ENCODE measurements at regions not wholly inside any gene's neighbourhood (a gene's known extent, or its start where the extent isn't known, plus 50 kb on each side); places are given as distances from the start of the nearest gene placed in this dataset.

DNA sequence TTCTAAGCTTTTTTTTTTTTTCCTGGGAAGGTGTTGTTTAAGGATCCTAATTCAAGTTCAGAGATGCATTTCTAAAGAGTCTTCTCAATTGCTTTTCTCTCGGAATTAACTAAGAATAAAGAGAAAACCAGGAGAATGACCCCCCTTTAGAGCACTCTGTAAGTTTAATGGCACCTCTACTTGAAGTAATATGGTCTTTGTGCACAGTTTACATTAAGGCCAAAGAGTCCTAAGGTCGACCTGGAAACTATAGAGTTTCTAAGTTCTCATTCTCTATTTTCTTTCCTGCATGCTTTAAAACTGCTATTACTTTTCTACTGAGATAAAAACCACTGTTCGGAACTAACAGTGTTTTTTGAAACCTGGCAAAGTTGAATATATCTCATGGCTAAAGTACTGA, 923.1 kb upstream of the CDH10 start:
- Histone ChIP-seq H3K4me3 (ENCODE audit: low read depth, low read length, poor library complexity, severe bottlenecking) (no peak overlapping the region), H3K79me2 (ENCODE audit: insufficient read depth, low read depth, low read length) (no peaks in the 10 kb centered on the region), H3K36me3 (ENCODE audit: insufficient read depth, low read length) (no peaks in the 10 kb centered on the region), H4K20me1 (ENCODE audit: insufficient read depth, low read length) (no peaks in the 10 kb centered on the region), H3K4me1 (ENCODE audit: insufficient read depth, low read length, poor library complexity, severe bottlenecking) (no peaks in the 10 kb centered on the region), H3K9me2 (ENCODE audit: insufficient read depth, low read length) (no peaks in the 10 kb centered on the region), H3K27ac (ENCODE audit: low read depth, low read length, poor library complexity, severe bottlenecking) (no peak overlapping the region), H2AFZ (ENCODE audit: low read length) (no peak overlapping the region), H3K4me2 (ENCODE audit: low read length) (no peak overlapping the region), H3K9me3 (ENCODE audit: low read length) (0 out of 2 replicates have a peak, but pooled peaks cover 4% of the 10 kb centered on the region)
- no TSS peak for BruUV-seq (replicated peaks)
- intact Hi-C loops (cut with micrococcal nuclease; ENCODE audit: unreplicated experiment) = no loop called here
- POLR2A ChIA-PET = interaction anchor here (0.6 to 1.4 kb wide), 2 partner anchors 11 kb away, joined by 3 to 4 read pairs; no protein-coding TSS in a partner anchor
- CTCF ChIA-PET (ENCODE audit: unreplicated experiment) = no interaction called here
- TF ChIP-seq EZH2phosphoT487 (IDR thresholded peaks at IDR 0.05; ENCODE audit: borderline replicate concordance, low read depth, low read length) = no peak
- TF ChIP-seq, protein P1, sequence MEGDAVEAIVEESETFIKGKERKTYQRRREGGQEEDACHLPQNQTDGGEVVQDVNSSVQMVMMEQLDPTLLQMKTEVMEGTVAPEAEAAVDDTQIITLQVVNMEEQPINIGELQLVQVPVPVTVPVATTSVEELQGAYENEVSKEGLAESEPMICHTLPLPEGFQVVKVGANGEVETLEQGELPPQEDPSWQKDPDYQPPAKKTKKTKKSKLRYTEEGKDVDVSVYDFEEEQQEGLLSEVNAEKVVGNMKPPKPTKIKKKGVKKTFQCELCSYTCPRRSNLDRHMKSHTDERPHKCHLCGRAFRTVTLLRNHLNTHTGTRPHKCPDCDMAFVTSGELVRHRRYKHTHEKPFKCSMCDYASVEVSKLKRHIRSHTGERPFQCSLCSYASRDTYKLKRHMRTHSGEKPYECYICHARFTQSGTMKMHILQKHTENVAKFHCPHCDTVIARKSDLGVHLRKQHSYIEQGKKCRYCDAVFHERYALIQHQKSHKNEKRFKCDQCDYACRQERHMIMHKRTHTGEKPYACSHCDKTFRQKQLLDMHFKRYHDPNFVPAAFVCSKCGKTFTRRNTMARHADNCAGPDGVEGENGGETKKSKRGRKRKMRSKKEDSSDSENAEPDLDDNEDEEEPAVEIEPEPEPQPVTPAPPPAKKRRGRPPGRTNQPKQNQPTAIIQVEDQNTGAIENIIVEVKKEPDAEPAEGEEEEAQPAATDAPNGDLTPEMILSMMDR (conservative IDR thresholded peaks at IDR 0.05; ENCODE audit: low read length) = no peak
- DNase-seq (ENCODE audit: low spot score) = no peak

DNA sequence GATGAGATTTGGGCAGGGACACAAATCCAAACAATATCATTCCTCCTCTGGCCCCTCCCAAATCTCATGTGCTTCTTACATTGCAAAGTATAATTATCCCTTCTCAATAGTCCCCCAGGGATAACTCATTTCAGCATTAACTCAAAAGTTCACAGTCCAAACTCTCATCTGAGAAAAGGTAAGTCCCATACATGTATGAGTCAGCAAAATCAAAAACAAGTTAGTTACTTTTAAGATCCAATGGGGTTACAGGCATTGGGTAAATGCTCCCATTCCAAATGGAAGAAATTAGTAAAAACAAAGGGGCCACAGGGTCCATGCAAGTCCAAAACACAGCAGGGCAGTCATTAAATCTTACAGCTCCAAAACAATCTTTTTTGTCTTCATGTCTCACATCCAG, 917.9 kb upstream of the CDH10 start:
- no peaks in the 10 kb centered on the region for H3K4me1 ChIP-seq (ENCODE audit: insufficient read depth, low read length, poor library complexity, severe bottlenecking)
- H2AFZ ChIP-seq (ENCODE audit: low read length) = no peak overlapping the region
- no TSS peak for BruUV-seq (replicated peaks)
- no peaks in the 10 kb centered on the region for H3K36me3 ChIP-seq (ENCODE audit: insufficient read depth, low read length)
- H3K9me3 ChIP-seq (ENCODE audit: low read length) = no peaks in the 10 kb centered on the region
- H4K20me1 ChIP-seq (ENCODE audit: insufficient read depth, low read length) = no peaks in the 10 kb centered on the region
- intact Hi-C loops (cut with micrococcal nuclease; ENCODE audit: unreplicated experiment) = no loop called here
- no peaks in the 10 kb centered on the region for H3K79me2 ChIP-seq (ENCODE audit: insufficient read depth, low read depth, low read length)
- no peak overlapping the region for H3K4me2 ChIP-seq (ENCODE audit: low read length)
- CTCF ChIA-PET (ENCODE audit: unreplicated experiment) = no interaction called here
- DNase-seq (ENCODE audit: low spot score) = no peak
- TF ChIP-seq, protein P1 (conservative IDR thresholded peaks at IDR 0.05; ENCODE audit: low read length) = no peak
- no peak for TF ChIP-seq EZH2phosphoT487 (IDR thresholded peaks at IDR 0.05; ENCODE audit: borderline replicate concordance, low read depth, low read length)
- POLR2A ChIA-PET = no interaction called here
- H3K27ac ChIP-seq (ENCODE audit: low read depth, low read length, poor library complexity, severe bottlenecking) = no peak overlapping the region
- H3K4me3 ChIP-seq (ENCODE audit: low read depth, low read length, poor library complexity, severe bottlenecking) = no peak overlapping the region
- H3K9me2 ChIP-seq (ENCODE audit: insufficient read depth, low read length) = no peaks in the 10 kb centered on the region

DNA sequence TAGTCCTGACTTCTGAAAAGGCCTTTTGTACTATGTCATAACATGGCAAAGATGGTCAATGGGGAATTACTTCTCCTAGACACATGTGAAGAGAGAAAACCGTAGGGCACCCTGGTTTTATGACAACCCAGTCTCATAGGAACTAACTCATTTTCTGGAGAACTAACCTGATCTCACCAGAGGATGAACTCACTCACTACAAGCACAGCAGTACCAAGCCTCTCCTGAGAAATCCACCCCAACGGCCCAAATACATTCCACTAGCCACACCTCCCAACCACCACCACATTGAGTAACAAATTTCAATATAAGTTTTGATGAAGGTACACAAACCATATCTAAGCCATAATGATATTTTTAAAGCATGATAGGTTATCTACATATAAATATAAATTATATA, 909.3 kb upstream of the CDH10 start:
- H3K4me1 ChIP-seq (ENCODE audit: insufficient read depth, low read length, poor library complexity, severe bottlenecking) = no peaks in the 10 kb centered on the region
- no peaks in the 10 kb centered on the region for H3K36me3 ChIP-seq (ENCODE audit: insufficient read depth, low read length)
- no peak overlapping the region for H3K27ac ChIP-seq (ENCODE audit: low read depth, low read length, poor library complexity, severe bottlenecking)
- intact Hi-C loops (cut with micrococcal nuclease; ENCODE audit: unreplicated experiment) = no loop called here
- no peak overlapping the region for H2AFZ ChIP-seq (ENCODE audit: low read length)
- POLR2A ChIA-PET = no interaction called here
- no peak overlapping the region for H3K4me3 ChIP-seq (ENCODE audit: low read depth, low read length, poor library complexity, severe bottlenecking)
- H3K9me3 ChIP-seq (ENCODE audit: low read length) = no peaks in the 10 kb centered on the region
- H3K9me2 ChIP-seq (ENCODE audit: insufficient read depth, low read length) = no peaks in the 10 kb centered on the region
- TF ChIP-seq, protein P1 (conservative IDR thresholded peaks at IDR 0.05; ENCODE audit: low read length) = no peak
- no peak for TF ChIP-seq EZH2phosphoT487 (IDR thresholded peaks at IDR 0.05; ENCODE audit: borderline replicate concordance, low read depth, low read length)
- no peaks in the 10 kb centered on the region for H4K20me1 ChIP-seq (ENCODE audit: insufficient read depth, low read length)
- DNase-seq (ENCODE audit: low spot score) = no peak
- no peak overlapping the region for H3K4me2 ChIP-seq (ENCODE audit: low read length)
- CTCF ChIA-PET (ENCODE audit: unreplicated experiment) = no interaction called here
- no peaks in the 10 kb centered on the region for H3K79me2 ChIP-seq (ENCODE audit: insufficient read depth, low read depth, low read length)
- no TSS peak for BruUV-seq (replicated peaks)

Measured in OCI-LY7 (cell line).